GM12878 (cell line): ENCODE measurements at regions not wholly inside any gene's neighbourhood (a gene's known extent, or its start where the extent isn't known, plus 50 kb on each side); places are given as distances from the start of the nearest gene placed in this dataset.

Experiments used
- BHLHE40 ChIP-seq, 2 experiments: fragments of 450-650 bp in 1 of 2; IDR thresholded peaks; 2 replicates each; pipeline ENCODE4 v1.6.1; 2011 to 2017; ENCODE audit warnings: low read depth in 2 of 2, borderline replicate concordance in 1 of 2, improper control_type of control experiment in 1 of 2, low read length in 1 of 2, mild to moderate bottlenecking in 1 of 2
- CTCF ChIP-seq, 3 experiments: IDR thresholded peaks in 2 of 3; conservative IDR thresholded peaks in 1 of 3; 2 replicates each; pipeline ENCODE4 v1.5.1; 2011; ENCODE audit warnings: low read depth in 3 of 3, low read length in 3 of 3, mild to moderate bottlenecking in 3 of 3, control low read depth in 2 of 3, moderate library complexity in 2 of 3, inconsistent platforms in 1 of 3, mixed read lengths in 1 of 3; ENCODE audit not compliant: control insufficient read depth in 2 of 3, insufficient read depth in 1 of 3; ENCODE audit errors: extremely low read depth in 1 of 3
- HDAC6 ChIP-seq: fragments of 200-600 bp; sonication (generic); IDR thresholded peaks from one replicate; pipeline ENCODE4 v1.8.0; 2017; ENCODE audit warnings: antibody characterized with exemption; ENCODE audit not compliant: unreplicated experiment
- KDM1A ChIP-seq: fragments of 200-600 bp; sonication (generic); IDR thresholded peaks from 2 replicates; pipeline ENCODE4 v1.6.1; 2016; ENCODE audit warnings: borderline replicate concordance
- MEF2A ChIP-seq: IDR thresholded peaks from 2 replicates; pipeline ENCODE4 v1.6.1; 2011; ENCODE audit warnings: low read depth, mild to moderate bottlenecking, low read length, moderate library complexity; ENCODE audit not compliant: insufficient read depth
- NR2C1 ChIP-seq: fragments of 450-650 bp; IDR thresholded peaks from 2 replicates; pipeline ENCODE4 v1.6.1; 2017; ENCODE audit warnings: antibody characterized with exemption, mild to moderate bottlenecking, moderate library complexity
- POLR2A ChIP-seq: IDR thresholded peaks from 2 replicates; pipeline ENCODE4 v1.6.1; 2011; ENCODE audit warnings: low read depth, mild to moderate bottlenecking, low read length
- POLR2AphosphoS5 ChIP-seq: IDR thresholded peaks from 2 replicates; pipeline ENCODE4 v1.6.1; 2011; ENCODE audit warnings: mild to moderate bottlenecking, low read length, inconsistent platforms
- SREBF2 ChIP-seq: IDR thresholded peaks from 2 replicates; pipeline ENCODE4 v1.6.1; 2012; ENCODE audit warnings: mild to moderate bottlenecking, low read length
- TCF7 ChIP-seq: IDR thresholded peaks from 2 replicates; pipeline ENCODE4 v1.6.1; 2014; ENCODE audit warnings: antibody characterized with exemption, borderline replicate concordance
- USF2 ChIP-seq: IDR thresholded peaks from 2 replicates; pipeline ENCODE4 v1.6.1; 2011; ENCODE audit warnings: low read depth, low read length, improper control_type of control experiment, borderline replicate concordance
- ZBTB11 ChIP-seq: fragments of 450-650 bp; formaldehyde crosslinking; IDR thresholded peaks from 2 replicates; pipeline ENCODE4 v1.5.0; 2022; ENCODE audit warnings: mild to moderate bottlenecking, missing genetic modification characterization

- TF ChIP-seq SREBF2 (no peak), ZBTB11 (CRISPR knock-in tag) (no peak), KDM1A (no peak), TCF7 (no peak), BHLHE40 (IDR thresholded peaks at IDR 0.05; ENCODE audit: borderline replicate concordance in 1 of 2, low read depth in 2 of 2, low read length in 1 of 2) (no peak), POLR2A (no peak), NR2C1 (no peak), MEF2A (no peak), USF2 (no peak), CTCF (IDR thresholded peaks at IDR 0.05 in 2 of 3, conservative IDR thresholded peaks at IDR 0.05 in 1 of 3; ENCODE audit: control insufficient read depth in 2 of 3, extremely low read depth in 1 of 3, insufficient read depth in 1 of 3, low read depth in 3 of 3, low read length in 3 of 3) (no peak), HDAC6 (no peak), POLR2AphosphoS5 (no peak)
Observed at GRCh38 chr1:22323846-22324504, 127.7 kb upstream of the ZBTB40 start.
